ENCODE measurements at regions not wholly inside any gene's neighbourhood (a gene's known extent, or its start where the extent isn't known, plus 50 kb on each side); places are given as distances from the start of the nearest gene placed in this dataset.

GRCh38 chr14:22381408-22381760, 207.6 kb downstream of the DAD1 start:
- ChIA-PET POLR2A (no interaction called here), CTCF (interaction anchor here (1.4 to 2.4 kb wide), 7 partner anchors 8 to 175 kb away, joined by 3 to 19 read pairs (median 7); no protein-coding TSS in a partner anchor)
- no peak overlapping the region for H3K4me2 ChIP-seq
- no peak for TF ChIP-seq FOSL2 (IDR thresholded peaks at IDR 0.05)
- no peak for TF ChIP-seq FOSL2 (CRISPR knock-in tag; IDR thresholded peaks at IDR 0.05)
- no peak for TF ChIP-seq EHF (CRISPR knock-in tag; IDR thresholded peaks at IDR 0.05)
- no peak for TF ChIP-seq ZNF302 (CRISPR knock-in tag; IDR thresholded peaks at IDR 0.05)
- no peak overlapping the region for H3K4me3 ChIP-seq
- no peak overlapping the region for H3K27ac ChIP-seq
- 87% methylated on average over 3 of the region's 3 CpGs for WGBS (ENCODE audit: missing lambda C conversion rate)
- 0 out of 3 replicates have a peak, but pooled peaks cover 3% of the 10 kb centered on the region for H3K4me1 ChIP-seq
- no peak for DNase-seq (ENCODE audit: low read depth in 1 of 2, low spot score in 1 of 2)
- no peak for FAIRE-seq
- no peaks in the 10 kb centered on the region for H3K9me3 ChIP-seq
- no peak for ATAC-seq

- H3K27ac ChIP-seq, result no peak overlapping the region
- no peak for FAIRE-seq
- H3K4me2 ChIP-seq, result peak overlapping the region; percentile 22; the same call in 1 of the 3 replicates
- no peak for ATAC-seq
- H3K4me1 ChIP-seq, result 0 out of 3 replicates have a peak, but pooled peaks cover 3% of the 10 kb centered on the region
- WGBS (ENCODE audit: missing lambda C conversion rate), result 53% methylated on average over 5 of the region's 5 CpGs
- POLR2A ChIA-PET, result no interaction called here
- no peaks in the 10 kb centered on the region for H3K9me3 ChIP-seq
- TF ChIP-seq RAD21 (conservative IDR thresholded peaks at IDR 0.05 in 1 of 2, IDR thresholded peaks at IDR 0.05 in 1 of 2) (no peak), NR3C1 (IDR thresholded peaks at IDR 0.05) (no peak), HEYL (CRISPR knock-in tag; IDR thresholded peaks at IDR 0.05) (no peak), RNF2 (IDR thresholded peaks at IDR 0.05; ENCODE audit: borderline replicate concordance, low read depth) (no peak), PHF8 (IDR thresholded peaks at IDR 0.05; ENCODE audit: borderline replicate concordance, low read depth) (no peak), HES2 (IDR thresholded peaks at IDR 0.05) (no peak), HDAC2 (IDR thresholded peaks at IDR 0.05) (no peak), JUN (IDR thresholded peaks at IDR 0.05) (no peak), EP300 (IDR thresholded peaks at IDR 0.05) (no peak), CHD2 (IDR thresholded peaks at IDR 0.05; ENCODE audit: low read length, partially characterized antibody) (no peak), EHMT2 (IDR thresholded peaks at IDR 0.05; ENCODE audit: low read depth) (no peak), PBX3 (IDR thresholded peaks at IDR 0.05) (no peak), E2F6 (IDR thresholded peaks at IDR 0.05; ENCODE audit: borderline replicate concordance, low read depth) (no peak)
- H3K4me3 ChIP-seq, result no peak overlapping the region
- DNase-seq (ENCODE audit: low read depth in 1 of 2, low spot score in 1 of 2), result no peak
- CTCF ChIA-PET, result interaction anchor here (0.9 to 2.4 kb wide), 9 partner anchors 9 to 467 kb away, joined by 3 to 19 read pairs (median 7); no protein-coding TSS in a partner anchor
Measured at GRCh38 chr14:22380571-22381407, 208.2 kb downstream of the DAD1 start.

- Histone ChIP-seq H3K4me2 (no peak overlapping the region), H3K9me3 (no peaks in the 10 kb centered on the region), H3K27ac (no peak overlapping the region), H3K4me3 (no peak overlapping the region), H3K4me1 (0 out of 3 replicates have a peak, but pooled peaks cover 3% of the 10 kb centered on the region)
- CTCF ChIA-PET, result interaction anchor here (1.1 to 2.4 kb wide), 5 partner anchors 10 to 466 kb away, joined by 4 to 19 read pairs (median 7); no protein-coding TSS in a partner anchor
- FAIRE-seq, result no peak
- DNase-seq (ENCODE audit: low read depth in 1 of 2, low spot score in 1 of 2), result no peak
- POLR2A ChIA-PET, result no interaction called here
- no peak for ATAC-seq
- TF ChIP-seq RARB (CRISPR knock-in tag; IDR thresholded peaks at IDR 0.05) (no peak), NR3C1 (IDR thresholded peaks at IDR 0.05) (no peak), HMGXB4 (CRISPR knock-in tag; IDR thresholded peaks at IDR 0.05; ENCODE audit: borderline replicate concordance) (no peak), CTCF (IDR thresholded peaks at IDR 0.05) (no peak), FOXS1 (CRISPR knock-in tag; IDR thresholded peaks at IDR 0.05) (no peak), GATA3 (IDR thresholded peaks at IDR 0.05; ENCODE audit: borderline replicate concordance) (no peak), MAZ (IDR thresholded peaks at IDR 0.05; ENCODE audit: borderline replicate concordance, low read depth, low read length) (no peak)
Measured at GRCh38 chr14:22379727-22380126, 209.3 kb downstream of the DAD1 start.
